HFFc6 (cell line): ENCODE measurements at regions not wholly inside any gene's neighbourhood (a gene's known extent, or its start where the extent isn't known, plus 50 kb on each side); places are given as distances from the start of the nearest gene placed in this dataset.

ENCODE experiments used
- DNase-seq: peaks from one replicate; pipeline ENCODE4 v3.0.0-alpha.2; 2018
- H3K27ac Mint-ChIP-seq: 2 replicates; pipeline ENCODE4 v1.8.0; 2020; ENCODE audit warnings: mild to moderate bottlenecking, mixed read lengths
- H3K27me3 Mint-ChIP-seq: 2 replicates; pipeline ENCODE4 v1.8.0; 2021; ENCODE audit warnings: mild to moderate bottlenecking, moderate library complexity, mixed read lengths; ENCODE audit not compliant: insufficient read depth
- H3K36me3 Mint-ChIP-seq: 2 replicates; pipeline ENCODE4 v1.8.0; 2021; ENCODE audit warnings: low read depth, mixed read lengths
- H3K4me1 Mint-ChIP-seq: 2 replicates; pipeline ENCODE4 v1.8.0; 2020; ENCODE audit warnings: low read depth, mixed read lengths
- H3K4me3 Mint-ChIP-seq: 2 replicates; pipeline ENCODE4 v1.8.0; 2020; ENCODE audit warnings: mild to moderate bottlenecking, moderate library complexity, mixed read lengths
- H3K9me3 Mint-ChIP-seq: 2 replicates; pipeline ENCODE4 v1.8.0; 2020; ENCODE audit warnings: mild to moderate bottlenecking, mixed read lengths
- TF ChIP-seq, protein P1 (sequence below): fragments of 200-600 bp; sonication (generic); IDR thresholded peaks from 2 replicates; pipeline ENCODE4 v1.5.0; 2021; ENCODE audit warnings: antibody characterized with exemption, mild to moderate bottlenecking

GRCh38 chr3:18767756-18768303 is 342.7 kb upstream of the SATB1 start:
- H3K9me3 Mint-ChIP-seq = peaks cover 30% of the 10 kb centered on the region
- H3K4me1 Mint-ChIP-seq = no peaks in the 10 kb centered on the region
- TF ChIP-seq, protein P1, sequence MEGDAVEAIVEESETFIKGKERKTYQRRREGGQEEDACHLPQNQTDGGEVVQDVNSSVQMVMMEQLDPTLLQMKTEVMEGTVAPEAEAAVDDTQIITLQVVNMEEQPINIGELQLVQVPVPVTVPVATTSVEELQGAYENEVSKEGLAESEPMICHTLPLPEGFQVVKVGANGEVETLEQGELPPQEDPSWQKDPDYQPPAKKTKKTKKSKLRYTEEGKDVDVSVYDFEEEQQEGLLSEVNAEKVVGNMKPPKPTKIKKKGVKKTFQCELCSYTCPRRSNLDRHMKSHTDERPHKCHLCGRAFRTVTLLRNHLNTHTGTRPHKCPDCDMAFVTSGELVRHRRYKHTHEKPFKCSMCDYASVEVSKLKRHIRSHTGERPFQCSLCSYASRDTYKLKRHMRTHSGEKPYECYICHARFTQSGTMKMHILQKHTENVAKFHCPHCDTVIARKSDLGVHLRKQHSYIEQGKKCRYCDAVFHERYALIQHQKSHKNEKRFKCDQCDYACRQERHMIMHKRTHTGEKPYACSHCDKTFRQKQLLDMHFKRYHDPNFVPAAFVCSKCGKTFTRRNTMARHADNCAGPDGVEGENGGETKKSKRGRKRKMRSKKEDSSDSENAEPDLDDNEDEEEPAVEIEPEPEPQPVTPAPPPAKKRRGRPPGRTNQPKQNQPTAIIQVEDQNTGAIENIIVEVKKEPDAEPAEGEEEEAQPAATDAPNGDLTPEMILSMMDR = no peak
- no peak overlapping the region for H3K4me3 Mint-ChIP-seq
- H3K36me3 Mint-ChIP-seq = no peaks in the 10 kb centered on the region
- no peak overlapping the region for H3K27ac Mint-ChIP-seq
- DNase-seq = no peak
- no peaks in the 10 kb centered on the region for H3K27me3 Mint-ChIP-seq

- Mint-ChIP-seq H3K4me3 (no peak overlapping the region), H3K9me3 (peaks cover 27% of the 10 kb centered on the region), H3K36me3 (no peaks in the 10 kb centered on the region), H3K4me1 (no peaks in the 10 kb centered on the region), H3K27me3 (no peaks in the 10 kb centered on the region), H3K27ac (no peak overlapping the region)
- TF ChIP-seq, protein P1 = no peak
- DNase-seq = no peak
Measured at GRCh38 chr3:18766974-18767373, 341.8 kb upstream of the SATB1 start.

GRCh38 chr3:18765662-18766061 is 340.5 kb upstream of the SATB1 start:
- H3K27me3 Mint-ChIP-seq = no peaks in the 10 kb centered on the region
- no peak overlapping the region for H3K27ac Mint-ChIP-seq
- H3K9me3 Mint-ChIP-seq = peaks cover 16% of the 10 kb centered on the region
- H3K4me3 Mint-ChIP-seq = no peak overlapping the region
- H3K4me1 Mint-ChIP-seq = no peaks in the 10 kb centered on the region
- DNase-seq = no peak
- TF ChIP-seq, protein P1 = no peak
- H3K36me3 Mint-ChIP-seq = no peaks in the 10 kb centered on the region

DNA sequence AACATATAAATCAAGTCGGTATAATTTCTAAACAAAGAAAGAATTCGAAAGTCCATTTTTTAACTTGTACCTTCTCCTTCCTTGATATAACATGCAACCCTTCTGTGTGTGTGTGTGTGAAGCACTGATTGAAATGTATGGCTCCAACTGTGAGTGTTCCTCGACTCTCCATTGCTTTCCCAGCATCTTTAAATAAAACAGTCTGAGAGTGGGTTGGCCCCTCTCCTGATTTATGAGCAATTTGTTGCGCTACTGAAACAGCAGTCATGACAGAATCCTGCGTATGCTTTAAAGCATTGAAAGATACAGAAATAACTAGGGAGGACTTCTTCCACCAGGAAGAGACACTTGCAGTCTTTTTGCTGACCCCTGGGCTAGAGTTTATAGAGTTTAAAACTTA is 340.0 kb upstream of the SATB1 start:
- TF ChIP-seq, protein P1 = no peak
- Mint-ChIP-seq H3K27ac (no peak overlapping the region), H3K36me3 (no peaks in the 10 kb centered on the region), H3K4me1 (no peaks in the 10 kb centered on the region), H3K9me3 (peaks cover 14% of the 10 kb centered on the region), H3K27me3 (no peaks in the 10 kb centered on the region), H3K4me3 (no peak overlapping the region)
- DNase-seq = no peak

DNA sequence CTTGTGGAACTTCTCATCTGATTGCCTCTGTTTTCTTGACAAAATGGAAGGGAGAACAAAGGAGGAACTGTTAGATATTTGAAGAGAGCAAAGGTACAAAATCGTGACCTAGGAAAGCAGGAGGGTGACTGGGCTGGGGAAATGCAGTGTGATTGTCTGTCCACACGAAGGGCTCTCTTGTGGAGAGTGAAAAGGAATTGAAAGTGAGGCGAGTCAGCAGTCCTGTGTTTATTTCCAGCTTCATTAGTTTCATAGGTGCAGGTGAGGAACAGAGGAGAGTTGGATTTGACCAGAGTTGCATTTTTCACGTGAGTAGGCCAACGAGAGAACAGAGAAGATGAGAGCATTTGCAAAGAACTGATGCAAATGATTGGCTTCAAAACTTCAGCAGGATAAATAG is 336.4 kb upstream of the SATB1 start:
- no peaks in the 10 kb centered on the region for H3K27me3 Mint-ChIP-seq
- TF ChIP-seq, protein P1 = no peak
- no peak overlapping the region for H3K27ac Mint-ChIP-seq
- no peak for DNase-seq
- H3K4me3 Mint-ChIP-seq = no peak overlapping the region
- no peaks in the 10 kb centered on the region for H3K4me1 Mint-ChIP-seq
- H3K36me3 Mint-ChIP-seq = no peaks in the 10 kb centered on the region
- peaks cover 11% of the 10 kb centered on the region for H3K9me3 Mint-ChIP-seq
